Psoas muscle (tissue), 7 donors: ENCODE measurements at regions not wholly inside any gene's neighbourhood (a gene's known extent, or its start where the extent isn't known, plus 50 kb on each side); places are given as distances from the start of the nearest gene placed in this dataset.
A peak's percentile ranks its signal among the peaks of the same experiment; 100 is the strongest.

ENCODE experiments used
- ATAC-seq, 4 donors: fragments of 200-7000 bp; cut with Tn5 transposase; one replicate each; pipeline ENCODE4 v1.9.1; 2020; ENCODE audit warnings: moderate library complexity in 3 of 4, mild to moderate bottlenecking in 2 of 4
- DNase-seq, 2 donors: peaks; one replicate each; pipeline ENCODE4 v3.0.0-alpha.2; 2020
- H3K27ac ChIP-seq: fragments of 200-600 bp; one replicate; pipeline ENCODE4 v1.8.0; 2022
- H3K27me3 ChIP-seq, 3 donors: fragments of 200-600 bp in 1 of 3; one replicate each; pipeline versions ENCODE4 v1.6.1 to v1.8.0; 2013 to 2022; ENCODE audit warnings: low read length in 2 of 3, mild to moderate bottlenecking in 2 of 3, moderate library complexity in 1 of 3; ENCODE audit not compliant: insufficient read depth in 3 of 3
- H3K36me3 ChIP-seq, 2 donors: fragments of 200-600 bp in 1 of 2; one replicate each; pipeline versions ENCODE4 v1.6.1 to v1.8.0; 2013 to 2022; ENCODE audit warnings: low read depth in 1 of 2, mild to moderate bottlenecking in 1 of 2, moderate library complexity in 1 of 2; ENCODE audit not compliant: insufficient read depth in 1 of 2
- H3K4me1 ChIP-seq: fragments of 200-600 bp; one replicate; pipeline ENCODE4 v1.8.0; 2022
- H3K4me3 ChIP-seq: fragments of 200-600 bp; one replicate; pipeline ENCODE4 v1.8.0; 2022; ENCODE audit warnings: mild to moderate bottlenecking
- H3K9me3 ChIP-seq: fragments of 200-600 bp; one replicate; pipeline ENCODE4 v1.8.0; 2022
- CTCF ChIP-seq: fragments of 200-600 bp; IDR thresholded peaks from one replicate; pipeline ENCODE4 v1.8.0; 2022; ENCODE audit warnings: antibody characterized with exemption
- whole genome bisulfite sequencing, 3 donors: extraction: QIAGEN DNeasy Blood & Tissue Kit; methylation state at CpG; one replicate each; pipeline versions ENCODE4 v1.1.6 to v1.1.7; 2013; 5-methylcytosine and 5-hydroxymethylcytosine counted together
- intact Hi-C, 2 donors: fragments of 100-400 bp; cut with DNase I; formaldehyde crosslinking; loops; one replicate each; pipeline versions ENCODE4 v1.11.0 to v1.14.2; 2022
- donor health status: healthy with polysubstance abuse.
- donor health status: DM: no; HTN: no; CAD: no; lungs with moderate emphysema.
- donor health status: Bipolar disorder and iron deficiency.
- donor health status: healthy.
- donor health status: DM: yes; HTN: yes; CAD: no.
- donor health status: DM: no; HTN: no; CAD: no.
- donor health status: DM: yes; HTN: yes; CAD: no.

GRCh38 chr15:73001840-73002239 is 50.4 kb upstream of the NEO1 start:
- 57 to 71% (median 63%) methylated on average over 2 of the region's 2 CpGs for WGBS, 3 donors
- DNase-seq, result no peak
- intact Hi-C loops, result no loop called here
- Histone ChIP-seq H3K9me3 (no peaks in the 10 kb centered on the region), H3K27me3 (no peaks in the 10 kb centered on the region), H3K27ac (no peak overlapping the region), H3K4me1 (peaks cover 27% of the 10 kb centered on the region), H3K4me3 (no peak overlapping the region), H3K36me3 (no peaks in the 10 kb centered on the region)
- TF ChIP-seq CTCF, result no peak
- ATAC-seq, result peak in 1 of 4 donors; percentile 20

DNA sequence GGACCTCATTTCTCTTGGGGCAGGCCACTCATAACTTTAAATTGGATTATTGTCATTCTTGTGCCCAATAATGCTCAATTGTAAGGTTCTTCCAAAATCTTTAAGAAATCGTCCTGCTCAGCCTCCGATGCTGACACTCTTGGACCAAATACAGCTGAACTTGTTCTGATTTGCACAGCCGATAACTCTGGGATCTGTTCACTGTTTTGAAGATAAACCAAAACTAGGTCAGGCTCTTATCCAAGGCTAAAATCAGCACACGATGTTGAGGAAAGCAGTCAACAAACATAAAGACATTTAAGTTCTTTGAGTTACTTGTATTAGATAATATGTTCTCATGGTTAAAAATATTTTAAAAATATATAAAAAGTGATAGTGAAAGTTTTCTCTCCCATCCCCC is 52.0 kb upstream of the NEO1 start:
- no peaks in the 10 kb centered on the region for H3K27me3 ChIP-seq
- H3K4me1 ChIP-seq, result peaks cover 27% of the 10 kb centered on the region
- H3K36me3 ChIP-seq, result no peaks in the 10 kb centered on the region
- 31 to 54% (median 32%) methylated on average over 4 of the region's 4 CpGs for WGBS, 3 donors
- H3K9me3 ChIP-seq, result no peaks in the 10 kb centered on the region
- DNase-seq, result no peak
- intact Hi-C loops, result no loop called here
- TF ChIP-seq CTCF, result no peak
- ATAC-seq, result no peak
- H3K27ac ChIP-seq, result no peak overlapping the region
- peak overlapping the region; percentile 6 for H3K4me3 ChIP-seq

- Histone ChIP-seq H3K27me3 (no peaks in the 10 kb centered on the region), H3K4me3 (no peak overlapping the region), H3K9me3 (no peaks in the 10 kb centered on the region), H3K36me3 (no peaks in the 10 kb centered on the region), H3K27ac (peak overlapping the region; percentile 16), H3K4me1 (peaks cover 29% of the 10 kb centered on the region)
- no peak for TF ChIP-seq CTCF
- ATAC-seq (peak; percentile 80 to 84 (median 82)), DNase-seq (no peak)
- intact Hi-C loops, result no loop called here
- WGBS, 3 donors, result 33 to 61% (median 35%) methylated on average over 3 of the region's 3 CpGs
Measured at GRCh38 chr15:72999586-72999985, 52.7 kb upstream of the NEO1 start.

GRCh38 chr15:72998681-72999466 is 53.4 kb upstream of the NEO1 start:
- H3K4me1 ChIP-seq, result peaks cover 31% of the 10 kb centered on the region
- ATAC-seq, result no peak
- no peaks in the 10 kb centered on the region for H3K27me3 ChIP-seq
- TF ChIP-seq CTCF, result no peak
- H3K36me3 ChIP-seq, result no peaks in the 10 kb centered on the region
- H3K4me3 ChIP-seq, result no peak overlapping the region
- intact Hi-C loops, result no loop called here
- no peak for DNase-seq
- H3K27ac ChIP-seq, result peak overlapping the region; percentile 16
- H3K9me3 ChIP-seq, result no peaks in the 10 kb centered on the region
- WGBS, 3 donors, result 91 to 92% (median 91%) methylated on average over 18 of the region's 18 CpGs

- H3K27me3 ChIP-seq, result no peaks in the 10 kb centered on the region
- H3K4me1 ChIP-seq, result peaks cover 31% of the 10 kb centered on the region
- 41 to 68% (median 51%) methylated on average over 7 of the region's 7 CpGs for WGBS, 3 donors
- TF ChIP-seq CTCF, result no peak
- peak; percentile 27 to 81 (median 64) for ATAC-seq
- intact Hi-C loops, result no loop called here
- peak in 1 of 2 donors; percentile 18 for DNase-seq
- H3K4me3 ChIP-seq, result no peak overlapping the region
- H3K36me3 ChIP-seq, result no peaks in the 10 kb centered on the region
- H3K9me3 ChIP-seq, result no peaks in the 10 kb centered on the region
- no peak overlapping the region for H3K27ac ChIP-seq
Measured at GRCh38 chr15:72998226-72998625, 54.0 kb upstream of the NEO1 start.
